CD4-positive, alpha-beta T cell treated with Interferon alpha-2 for 1 hour (primary cell): ENCODE measurements at regions not wholly inside any gene's neighbourhood (a gene's known extent, or its start where the extent isn't known, plus 50 kb on each side); places are given as distances from the start of the nearest gene placed in this dataset.
A peak's percentile ranks its signal among the peaks of the same experiment; 100 is the strongest.

Experiments
- DNase-seq, 2 donors: peaks; one replicate each; pipeline ENCODE4 v3.0.0-alpha.2; 2020 to 2022

DNA sequence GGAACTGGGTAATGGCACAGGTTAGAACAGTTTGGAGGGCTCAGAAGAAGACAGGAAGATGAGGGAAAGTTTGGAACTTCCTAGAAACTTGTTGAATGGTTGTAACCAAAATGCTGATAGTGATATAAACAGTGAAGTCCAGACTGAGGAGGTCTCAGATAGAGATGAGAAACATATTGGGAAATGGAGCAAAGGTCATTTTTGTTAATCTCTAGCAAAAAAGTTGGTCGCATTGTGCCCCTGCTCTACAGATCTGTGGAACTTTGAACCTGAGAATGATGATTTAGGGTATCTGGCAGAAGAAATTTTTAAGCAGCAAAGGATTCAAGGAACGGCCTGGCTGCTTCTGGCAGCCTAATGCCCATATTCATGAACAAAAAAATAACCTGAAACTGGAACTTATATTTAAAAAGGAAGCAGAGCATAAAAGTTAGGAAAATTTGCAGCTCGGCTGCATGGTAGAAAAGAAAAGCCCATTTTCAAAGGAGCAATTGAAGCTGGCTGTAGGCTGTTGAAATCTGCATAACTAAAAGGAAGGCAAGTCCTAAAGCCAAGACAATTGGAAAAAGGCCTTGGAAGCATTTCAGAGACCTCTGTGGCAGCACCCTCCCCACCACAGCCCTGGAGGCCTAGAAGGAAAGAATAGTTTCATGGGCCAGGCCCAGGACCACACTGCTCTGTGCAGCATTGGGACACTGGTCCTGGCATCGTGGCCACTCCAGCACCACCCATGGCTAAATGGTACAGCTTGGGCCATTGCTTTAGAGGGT, 182.6 kb upstream of the CD96 start:
- DNase-seq, result no peak

DNA sequence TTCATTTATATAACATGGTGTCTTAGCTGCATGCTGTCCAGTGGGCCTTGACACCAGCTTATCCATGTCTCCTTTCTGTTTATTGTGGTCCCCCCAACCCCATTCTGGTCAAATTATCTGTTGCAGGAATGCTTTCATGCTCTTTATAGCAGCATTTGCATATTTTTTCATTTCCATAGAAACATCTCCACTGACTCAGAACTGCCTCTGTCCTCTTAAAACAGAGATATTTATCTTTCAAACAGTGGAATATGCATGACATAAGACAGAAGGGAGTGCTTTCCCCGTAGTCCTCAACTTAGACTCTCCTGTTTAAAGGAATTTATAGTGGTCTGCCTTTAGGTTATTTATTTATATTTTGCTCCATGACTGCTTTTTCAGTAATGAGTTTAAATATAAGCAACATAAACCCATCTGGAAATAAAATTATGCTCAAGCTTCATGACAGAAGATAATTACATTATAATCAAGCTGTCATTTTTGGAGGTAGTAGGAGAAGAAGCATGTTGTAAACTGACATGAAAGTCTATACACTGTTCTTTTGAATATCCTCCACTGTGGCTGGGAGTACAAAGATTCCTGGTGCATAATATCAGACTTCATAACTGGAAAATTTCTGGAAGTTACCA, 179.5 kb upstream of the CD96 start:
- no peak for DNase-seq

DNA sequence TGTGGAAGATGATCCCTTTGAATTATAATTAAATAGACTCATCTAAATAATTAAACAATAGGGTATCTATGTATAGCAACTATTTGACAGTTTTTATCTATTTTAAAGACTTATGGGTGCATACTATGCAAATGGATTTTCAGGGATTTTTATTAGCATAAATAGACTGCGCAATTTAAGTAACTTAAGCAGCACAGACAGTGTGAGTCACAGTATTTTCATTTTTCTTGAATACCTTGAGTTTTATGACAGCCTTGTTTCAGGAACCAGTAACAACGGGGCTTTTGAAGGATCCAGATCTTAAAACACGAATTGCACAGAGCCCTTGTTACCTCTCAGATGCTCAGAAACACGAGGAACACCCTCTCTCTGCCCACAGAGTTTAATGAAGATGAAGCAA, 175.5 kb upstream of the CD96 start:
- no peak for DNase-seq

DNA sequence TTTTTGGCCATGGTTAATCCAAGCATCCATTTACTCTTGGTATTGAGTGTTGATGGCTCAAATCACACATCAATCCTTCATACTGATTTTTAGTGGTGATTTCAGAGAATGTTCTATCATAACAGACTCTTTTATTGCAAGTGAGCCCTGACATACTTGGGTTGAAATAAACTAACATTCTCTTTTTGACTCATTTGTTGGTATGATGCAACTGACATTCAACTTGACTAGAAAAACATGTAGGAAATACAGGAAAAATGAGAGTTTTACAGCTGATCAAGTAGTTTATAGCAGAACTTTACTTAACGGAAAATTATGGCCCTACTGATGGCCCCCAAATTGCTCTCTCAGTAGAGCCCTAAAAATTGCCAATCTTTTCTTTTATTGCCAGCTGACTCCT, 173.9 kb upstream of the CD96 start:
- DNase-seq, result no peak

DNA sequence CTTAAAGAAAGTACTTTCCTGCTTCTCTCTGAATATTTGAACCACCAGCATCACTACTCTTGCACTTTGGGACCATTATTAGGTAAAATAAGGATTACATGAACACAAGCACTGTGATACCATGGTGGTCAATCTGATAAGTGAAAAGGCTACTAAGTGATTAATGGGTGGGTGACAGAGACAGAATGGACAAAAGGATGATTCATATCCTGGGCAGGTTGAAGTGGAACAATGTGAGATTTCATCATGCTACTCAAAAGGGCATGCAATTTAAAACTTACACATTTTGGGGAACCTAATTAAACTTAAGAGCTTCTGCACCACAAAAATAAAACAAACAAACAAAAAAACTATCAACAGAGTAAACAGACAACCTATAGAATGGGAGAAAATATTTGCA, 172.0 kb upstream of the CD96 start:
- no peak for DNase-seq

DNA sequence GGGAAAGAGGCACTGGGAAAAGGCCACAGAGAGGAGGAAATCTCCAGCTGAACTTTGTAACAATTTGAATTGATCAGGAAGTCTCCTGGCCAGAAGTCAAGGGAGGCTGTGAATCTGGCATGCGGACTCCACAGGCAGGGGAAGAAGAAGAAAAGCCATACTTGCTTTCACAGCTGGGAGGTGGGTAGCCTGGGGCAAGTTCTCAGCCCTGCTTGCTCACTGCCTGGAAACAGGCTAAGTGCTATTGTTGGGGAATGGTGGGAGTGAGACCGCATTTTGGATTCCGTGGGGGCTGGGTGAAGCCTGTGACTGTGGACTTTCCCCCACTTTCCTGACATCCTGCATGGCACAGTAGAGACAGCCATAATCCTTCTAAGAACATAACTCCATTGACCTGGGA, 168.8 kb upstream of the CD96 start:
- DNase-seq, result no peak

DNA sequence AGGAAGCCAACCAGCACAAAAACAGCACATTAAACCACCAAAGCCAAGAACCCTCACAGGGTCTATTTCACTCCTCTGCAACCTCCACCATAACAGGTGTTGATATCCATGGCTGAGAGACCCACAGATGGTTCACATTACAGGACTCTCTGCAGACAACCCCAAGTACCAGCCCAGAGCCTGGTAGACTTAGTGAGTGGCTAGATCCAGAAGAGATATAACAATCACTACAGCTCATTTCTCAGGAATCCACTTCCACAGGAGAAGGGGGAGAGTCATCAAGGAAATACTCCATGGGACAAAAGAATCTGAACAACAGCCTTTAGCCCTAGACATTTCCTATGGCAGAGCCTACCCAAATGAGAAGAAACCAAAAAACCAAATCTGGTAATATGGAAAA, 168.1 kb upstream of the CD96 start:
- no peak for DNase-seq

DNA sequence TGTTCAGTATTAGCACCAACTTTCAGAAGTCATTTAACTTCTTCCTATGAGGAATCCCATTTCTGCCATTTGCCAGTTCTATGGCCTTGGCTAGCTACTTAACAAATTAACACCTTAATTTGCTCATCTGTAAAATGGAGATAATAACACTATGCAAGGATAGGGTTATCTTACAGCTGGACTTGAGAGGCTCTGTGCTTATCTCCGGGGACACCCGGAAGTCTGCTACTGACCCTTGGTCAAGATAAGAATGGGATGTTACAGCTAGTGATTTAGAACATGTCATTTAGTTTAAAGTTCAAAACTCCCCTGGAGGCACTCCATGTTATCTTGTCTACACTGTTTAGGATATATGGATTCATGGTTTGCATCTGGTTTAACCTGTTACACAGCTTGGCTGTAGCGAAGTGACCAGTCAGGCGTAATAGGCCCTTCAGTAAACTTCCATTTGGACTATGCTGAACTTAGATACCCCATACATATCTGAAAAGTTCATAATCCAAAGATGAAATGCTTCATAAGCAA, 156.0 kb upstream of the CD96 start:
- no peak for DNase-seq

DNA sequence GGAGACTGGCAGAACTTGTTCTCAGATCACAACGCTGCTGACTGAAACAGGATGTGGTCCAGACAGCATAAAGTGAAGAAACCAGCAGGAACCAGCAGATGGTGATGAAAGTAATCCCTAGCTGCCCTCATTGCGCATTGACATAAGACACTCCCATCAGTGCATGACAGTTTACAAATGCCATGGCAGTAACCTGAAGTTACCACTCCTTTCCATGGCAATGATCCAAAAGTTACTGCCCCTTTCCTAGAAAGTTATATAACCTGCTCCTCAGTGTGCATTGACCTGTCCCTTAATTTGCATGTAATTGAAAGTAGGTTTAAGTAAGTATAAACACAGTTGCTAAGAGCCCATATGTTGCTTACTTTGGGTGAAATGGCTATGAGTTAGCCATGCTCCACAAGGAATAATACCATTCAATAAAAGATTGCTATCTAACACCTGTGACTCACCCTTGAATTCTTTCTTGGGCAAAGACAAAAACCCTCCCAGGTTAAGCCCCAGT, 149.1 kb upstream of the CD96 start:
- DNase-seq, result peak; percentile 51 to 69

DNA sequence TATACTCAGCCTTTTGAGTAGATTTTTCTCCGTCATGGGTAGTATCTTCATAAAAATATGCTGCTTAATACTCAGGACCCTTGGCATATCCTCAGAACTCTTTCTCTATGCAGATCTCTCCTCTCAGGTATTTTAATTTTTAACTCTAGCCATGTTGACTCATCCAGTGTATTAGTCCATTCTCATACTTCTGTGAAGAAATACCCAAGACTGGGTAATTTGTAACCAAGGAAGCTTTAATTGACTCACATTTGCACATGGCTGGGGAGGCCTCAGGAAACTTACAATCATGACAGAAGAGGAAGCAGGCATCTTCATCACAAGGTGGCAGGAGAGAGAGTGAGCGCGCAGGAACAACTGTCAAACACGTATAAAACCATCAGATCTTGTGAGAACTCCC, 129.3 kb upstream of the CD96 start:
- no peak for DNase-seq

DNA sequence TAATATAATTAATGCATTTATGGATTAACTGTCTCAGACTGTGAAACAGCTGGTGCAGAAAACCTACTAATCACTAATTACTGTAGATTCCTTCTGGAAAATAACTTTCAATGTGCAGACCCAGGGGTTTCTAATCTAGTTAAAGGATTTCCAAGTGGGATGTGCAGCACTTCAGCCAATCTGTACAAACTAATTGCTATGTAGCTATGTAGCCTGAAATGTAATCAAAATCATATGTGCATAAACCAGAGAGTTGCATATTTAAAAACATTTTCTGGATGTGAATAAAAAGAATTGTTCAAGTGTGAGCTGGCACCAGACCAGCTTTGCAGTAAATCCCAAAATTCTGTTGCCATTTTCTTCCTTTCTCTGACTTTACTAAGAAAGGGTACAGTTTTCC, 127.5 kb upstream of the CD96 start:
- DNase-seq, result no peak

DNA sequence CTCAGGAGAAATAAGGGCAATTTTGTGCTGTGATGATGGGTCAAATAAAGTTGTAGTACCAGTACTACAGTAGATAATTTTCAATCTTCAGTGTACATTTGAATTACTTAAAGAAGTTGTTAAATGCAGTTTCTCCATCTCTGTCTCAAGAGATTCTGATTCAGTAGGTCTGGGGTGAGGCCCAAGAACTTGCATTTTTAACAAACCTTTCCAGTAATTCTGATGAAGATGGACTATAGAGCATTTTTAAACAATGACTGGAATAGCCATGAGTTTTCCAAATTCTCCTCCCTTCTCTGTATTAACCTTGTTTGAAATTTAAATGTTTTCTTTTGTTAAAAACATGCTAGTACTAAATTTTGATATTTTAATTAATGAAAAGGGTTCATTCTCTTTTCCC, 127.0 kb upstream of the CD96 start:
- DNase-seq, result no peak

DNA sequence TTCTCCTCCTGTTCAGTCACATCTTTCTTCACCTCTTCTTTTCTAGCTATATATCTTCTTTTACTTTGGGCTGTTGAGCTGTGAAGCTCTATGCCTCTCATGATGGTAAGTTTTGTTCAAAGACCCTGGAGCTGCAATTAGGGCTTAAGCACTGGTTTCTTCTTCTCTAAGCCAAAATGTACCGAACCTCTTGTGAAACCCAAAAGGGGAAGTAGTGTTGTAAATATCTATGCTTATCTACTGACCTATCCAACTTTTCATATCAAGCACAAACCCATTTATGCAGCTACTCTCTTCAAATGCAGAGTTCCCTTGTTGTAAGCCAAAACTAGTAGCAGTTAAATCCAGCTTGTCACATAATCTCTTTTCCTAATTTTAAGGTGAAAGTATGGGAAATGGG, 123.6 kb upstream of the CD96 start:
- DNase-seq, result no peak

DNA sequence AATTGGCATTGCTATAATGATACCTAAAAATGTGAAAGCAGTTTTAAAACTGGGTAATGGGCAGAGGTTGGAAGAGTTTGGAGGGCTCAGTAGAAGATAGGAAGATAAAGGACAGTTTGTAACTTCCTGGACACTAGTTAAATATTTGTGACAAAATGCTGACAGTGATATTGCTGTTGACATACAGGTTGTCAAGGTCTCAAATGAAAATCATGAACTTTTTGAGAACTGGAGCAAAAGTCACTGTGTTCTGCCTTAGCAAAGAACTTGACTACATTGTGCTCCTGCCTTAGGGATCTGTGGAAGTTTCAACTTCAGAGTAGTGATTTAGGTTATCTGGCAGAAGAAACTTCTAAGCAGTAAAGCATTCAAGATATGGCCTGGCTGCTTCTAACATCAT, 113.7 kb upstream of the CD96 start:
- no peak for DNase-seq

DNA sequence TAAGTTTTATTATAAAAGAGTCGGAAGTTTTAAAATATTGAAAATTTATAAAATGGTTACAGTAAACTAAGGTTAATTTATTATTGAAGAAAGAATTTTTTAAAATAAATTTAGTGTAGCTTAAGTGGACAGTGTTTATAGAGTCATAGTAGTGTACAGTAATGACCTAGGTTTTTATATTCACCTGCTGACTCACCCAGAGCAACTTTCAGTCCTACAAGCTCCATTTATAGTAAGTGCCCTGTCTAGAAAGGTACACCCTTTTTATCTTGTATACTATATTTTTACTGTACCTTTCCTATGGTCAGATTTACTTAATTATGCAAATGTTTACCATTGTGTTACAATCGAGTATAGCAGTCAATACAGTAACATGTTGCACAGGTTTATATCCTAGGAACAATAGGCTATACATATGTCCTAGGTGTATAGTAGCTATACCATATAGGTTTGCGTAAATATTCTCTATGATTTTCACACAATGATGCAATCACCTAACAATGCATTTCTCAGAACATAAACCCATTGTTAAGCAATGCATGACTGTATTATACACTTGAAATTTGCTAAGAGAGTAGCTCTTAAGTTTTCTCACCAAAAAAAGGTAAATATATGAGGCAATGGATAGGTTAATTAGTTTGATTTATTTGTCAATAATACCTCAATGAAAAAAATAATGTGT, 106.9 kb upstream of the CD96 start:
- no peak for DNase-seq

DNA sequence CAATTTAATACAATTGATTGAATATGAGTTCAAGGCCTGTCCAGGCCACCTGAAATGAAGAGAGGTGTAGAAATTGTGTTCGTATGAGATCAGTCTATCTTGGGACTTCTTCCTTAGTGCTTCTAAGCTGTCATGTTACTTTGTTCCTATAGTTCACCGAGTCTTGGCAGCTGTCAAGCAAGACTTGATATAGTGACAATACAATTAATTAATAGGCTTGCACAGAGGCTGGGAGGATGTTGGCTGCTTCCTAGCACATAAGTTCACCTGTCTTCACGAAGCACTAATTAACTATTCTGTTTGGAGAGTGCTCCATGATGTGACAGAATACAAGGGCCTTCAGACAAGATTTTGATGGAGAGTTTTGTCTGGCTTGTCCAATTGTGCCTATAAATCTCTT, 103.7 kb upstream of the CD96 start:
- DNase-seq, result no peak

DNA sequence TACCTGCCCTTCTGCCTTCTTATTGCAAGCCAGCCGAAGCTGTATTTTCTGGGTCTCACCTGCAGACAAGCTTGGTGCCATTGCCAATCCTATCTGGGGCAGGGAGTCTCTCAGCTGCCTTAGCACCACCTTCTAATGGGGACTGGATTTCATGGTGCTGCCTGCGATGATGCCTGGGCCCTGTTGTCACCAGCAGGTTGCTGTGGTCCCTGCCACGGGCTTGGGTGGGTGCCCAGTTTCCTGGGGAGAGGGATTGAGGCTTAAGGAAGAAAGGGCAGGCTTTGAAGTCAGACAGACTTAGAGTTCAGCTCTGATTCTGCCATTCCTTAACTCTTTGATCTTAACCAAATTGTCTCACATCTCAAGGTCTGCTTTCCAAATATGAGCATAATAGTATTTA, 87.4 kb upstream of the CD96 start:
- no peak for DNase-seq

DNA sequence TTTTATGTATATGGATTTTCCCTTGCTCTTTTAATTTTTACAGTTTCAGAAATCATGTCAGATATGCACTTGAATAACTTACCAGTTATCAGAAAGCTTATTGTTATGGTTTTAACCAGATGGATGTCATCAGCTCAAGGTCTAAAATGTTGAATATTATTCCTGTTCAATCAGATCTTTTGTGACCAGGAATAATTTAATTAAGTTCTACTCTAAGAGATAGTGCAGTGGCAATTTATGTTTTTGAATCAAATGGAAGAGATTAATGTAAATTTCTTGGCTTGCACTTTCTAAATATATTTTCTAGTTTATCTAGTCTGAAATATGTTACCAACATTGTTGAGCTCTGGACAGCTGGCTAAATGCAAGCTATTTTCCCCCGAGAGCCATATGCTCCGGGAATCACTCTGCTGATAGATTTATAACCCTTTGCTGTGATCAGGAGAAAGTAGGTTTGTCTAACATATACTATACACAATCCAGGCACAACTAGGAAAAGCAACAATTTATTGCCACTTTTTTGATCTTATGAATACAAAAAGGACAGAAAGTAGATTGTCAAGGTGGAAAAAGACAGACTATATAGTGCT, 76.8 kb upstream of the CD96 start:
- no peak for DNase-seq

DNA sequence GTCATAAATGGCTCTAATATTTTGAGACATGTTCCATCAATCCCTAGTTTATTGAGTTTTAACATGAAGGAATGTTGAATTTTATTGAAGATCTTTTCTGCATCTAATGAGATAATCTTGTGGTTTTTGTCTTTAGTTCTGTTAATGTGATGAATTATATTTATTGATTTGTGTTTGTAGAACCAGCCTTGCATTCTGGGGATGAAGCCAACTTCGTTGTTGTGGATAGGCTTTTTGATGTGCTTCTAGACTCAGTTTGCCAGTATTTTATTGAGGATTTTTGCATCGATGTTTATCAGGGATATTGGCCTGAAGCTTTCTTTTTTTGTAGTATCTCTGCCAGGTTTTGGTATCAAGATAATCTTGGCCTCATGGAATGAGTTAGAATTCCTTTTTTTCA, 72.0 kb upstream of the CD96 start:
- DNase-seq, result no peak

DNA sequence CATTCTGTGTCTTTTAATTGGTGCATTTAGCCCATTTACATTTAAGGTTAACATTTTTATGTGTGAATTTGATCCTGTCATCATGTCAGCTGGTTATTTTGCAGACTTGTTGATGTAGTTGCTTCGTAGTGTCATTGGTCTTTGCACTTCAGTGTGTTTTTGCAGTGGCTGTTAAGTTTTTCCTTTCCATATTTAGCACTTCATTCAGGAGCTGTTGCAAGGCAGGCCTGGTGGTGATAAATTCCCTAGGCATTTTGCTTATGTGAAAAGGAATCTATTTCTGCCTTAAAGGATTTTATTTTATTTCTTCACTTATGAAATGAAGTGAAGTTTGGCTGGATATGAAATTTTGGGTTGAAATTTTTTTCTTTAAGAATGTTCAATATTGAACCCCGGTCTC, 70.2 kb upstream of the CD96 start:
- DNase-seq, result no peak

DNA sequence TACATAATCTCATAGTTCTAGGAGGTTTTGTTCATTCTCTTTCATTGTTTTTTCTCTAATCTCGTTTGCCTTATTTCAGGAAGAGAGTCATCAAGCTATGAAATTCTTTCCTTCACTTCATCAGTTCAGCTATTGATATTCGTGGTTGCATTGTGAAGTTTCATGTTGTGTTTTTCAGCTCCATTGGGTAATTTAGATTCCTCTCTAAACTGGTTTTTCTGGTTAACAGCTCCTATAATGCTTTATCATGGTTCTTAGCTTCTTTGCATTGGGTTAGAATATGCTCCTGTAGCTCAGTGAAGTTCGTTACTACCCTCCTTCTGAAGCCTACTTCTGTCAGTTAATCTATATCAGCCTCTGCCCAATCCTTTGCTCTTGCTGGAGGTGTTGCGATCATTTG, 69.4 kb upstream of the CD96 start:
- no peak for DNase-seq

DNA sequence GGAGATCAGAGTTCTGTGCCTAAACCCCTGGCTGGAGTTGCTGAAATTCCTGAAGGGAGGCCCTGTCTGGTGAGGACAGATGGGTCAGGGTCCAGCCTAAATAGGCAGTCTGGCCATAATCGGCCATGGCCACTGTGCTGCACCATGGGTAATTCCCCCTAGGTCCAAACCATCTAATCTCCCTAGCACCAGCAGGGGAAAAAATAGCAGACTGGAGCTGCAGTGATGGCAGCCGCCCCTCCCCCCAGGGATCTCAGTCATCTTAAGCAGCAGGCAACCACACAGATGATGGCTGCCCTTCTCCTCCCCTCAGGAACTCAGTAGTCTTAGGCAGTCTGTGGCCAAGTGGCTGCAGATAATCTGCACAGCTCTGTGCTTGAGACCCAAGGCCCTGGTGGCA, 68.4 kb upstream of the CD96 start:
- no peak for DNase-seq

DNA sequence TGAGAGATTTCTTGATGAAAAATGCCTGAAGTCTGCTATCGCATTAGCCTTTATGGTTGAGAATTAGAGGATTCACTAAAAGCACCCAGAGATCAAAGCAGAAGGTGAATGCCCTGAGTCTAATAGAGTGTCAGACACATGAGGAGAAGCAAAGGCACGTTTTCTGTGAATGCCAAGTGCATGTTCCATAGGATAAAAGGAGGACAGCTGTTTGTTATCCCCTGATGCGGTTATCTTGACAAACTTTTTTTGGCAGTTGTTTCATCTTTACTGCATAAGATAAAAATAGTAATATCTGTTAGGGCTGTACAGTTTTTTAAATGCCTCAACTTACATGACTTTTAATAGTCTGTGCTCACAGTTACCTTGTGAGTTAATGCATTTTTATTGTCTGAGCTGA, 65.3 kb upstream of the CD96 start:
- DNase-seq, result no peak

DNA sequence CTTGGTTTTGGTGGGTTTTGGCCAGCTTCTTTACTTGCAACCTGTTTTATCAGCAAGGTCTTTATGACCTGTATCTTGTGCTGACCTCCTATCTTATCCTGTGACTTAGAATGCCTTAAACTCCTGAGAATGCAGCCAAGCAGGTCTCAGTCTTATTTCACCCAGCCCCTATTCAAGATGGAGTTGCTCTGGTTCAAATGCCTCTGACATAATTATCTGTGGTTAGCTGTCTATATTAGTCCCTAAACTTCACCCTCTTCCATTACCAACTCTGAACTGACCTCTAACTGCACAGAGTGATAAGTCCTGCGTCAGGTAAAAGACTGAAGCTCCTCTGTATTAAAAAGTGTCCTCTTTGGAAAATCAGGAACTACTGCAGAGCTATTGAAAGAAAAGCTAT, 61.9 kb upstream of the CD96 start:
- no peak for DNase-seq
